Daoy (cell line): ENCODE measurements at regions not wholly inside any gene's neighbourhood (a gene's known extent, or its start where the extent isn't known, plus 50 kb on each side); places are given as distances from the start of the nearest gene placed in this dataset.
A peak's percentile ranks its signal among the peaks of the same experiment; 100 is the strongest.
"Not testable (repeated sequence)": the region's sequence is repeated elsewhere in the genome, so short reads cannot be mapped to it uniquely, and the experiment has no call there.

Source experiments
- DNase-seq: peaks from one replicate; pipeline ENCODE4 v3.0.0-alpha.2; 2015; ENCODE audit warnings: low read depth

- no peak for DNase-seq
Measured at GRCh38 chr10:35934642-35934995, 292.5 kb upstream of the FZD8 start.

- DNase-seq = no peak
Measured at GRCh38 chr10:35933940-35934641, 292.0 kb upstream of the FZD8 start.

GRCh38 chr10:35933491-35933890, 291.4 kb upstream of the FZD8 start:
- DNase-seq = no peak

- not testable (repeated sequence) for DNase-seq
Measured at GRCh38 chr10:35929962-35930361, 287.9 kb upstream of the FZD8 start.

GRCh38 chr10:35928748-35929147, 286.7 kb upstream of the FZD8 start:
- no peak for DNase-seq

- DNase-seq = no peak
Measured at GRCh38 chr10:35927990-35928488, 285.9 kb upstream of the FZD8 start.

GRCh38 chr10:35927341-35927740, 285.2 kb upstream of the FZD8 start:
- DNase-seq = no peak

- DNase-seq = no peak
Measured at GRCh38 chr10:35926846-35927245, 284.8 kb upstream of the FZD8 start.

- no peak for DNase-seq
Measured at GRCh38 chr10:35925493-35925892, 283.4 kb upstream of the FZD8 start.

GRCh38 chr10:35924759-35925158, 282.7 kb upstream of the FZD8 start:
- no peak for DNase-seq

- DNase-seq = no peak
Measured at GRCh38 chr10:35922876-35923600, 280.9 kb upstream of the FZD8 start.

- no peak for DNase-seq
Measured at GRCh38 chr10:35921866-35922350, 279.8 kb upstream of the FZD8 start.

GRCh38 chr10:35916791-35917190, 274.7 kb upstream of the FZD8 start:
- no peak for DNase-seq

- DNase-seq = peak; percentile 25
Measured at GRCh38 chr10:35913628-35914027, 271.5 kb upstream of the FZD8 start.

- DNase-seq = peak; percentile 28
Measured at GRCh38 chr10:35912615-35913569, 270.8 kb upstream of the FZD8 start.

- DNase-seq = no peak
Measured at GRCh38 chr10:35911954-35912353, 269.9 kb upstream of the FZD8 start.

- DNase-seq = no peak
Measured at GRCh38 chr10:35911233-35911632, 269.1 kb upstream of the FZD8 start.

GRCh38 chr10:35910234-35910633, 268.1 kb upstream of the FZD8 start:
- peak; percentile 51 for DNase-seq

- no peak for DNase-seq
Measured at GRCh38 chr10:35909121-35909720, 267.1 kb upstream of the FZD8 start.

- DNase-seq = no peak
Measured at GRCh38 chr10:35908451-35908850, 266.4 kb upstream of the FZD8 start.

GRCh38 chr10:35907548-35907947, 265.5 kb upstream of the FZD8 start:
- no peak for DNase-seq

- DNase-seq = no peak
Measured at GRCh38 chr10:35906155-35906554, 264.1 kb upstream of the FZD8 start.
